Prostate gland (tissue), 2 donors: ENCODE measurements at regions not wholly inside any gene's neighbourhood (a gene's known extent, or its start where the extent isn't known, plus 50 kb on each side); places are given as distances from the start of the nearest gene placed in this dataset.

Experiments
- POLR2A ChIP-seq: fragments of 450-650 bp; IDR thresholded peaks from one replicate; pipeline ENCODE4 v1.6.1; 2016; ENCODE audit warnings: antibody characterized with exemption, mild to moderate bottlenecking
- POLR2AphosphoS5 ChIP-seq: sonication (generic); formaldehyde crosslinking; IDR thresholded peaks from one replicate; pipeline ENCODE4 v1.6.1; 2017; ENCODE audit warnings: antibody characterized with exemption
- TF ChIP-seq, protein P1 (sequence below), 4 experiments: fragments of 200-600 bp in 2 of 4; fragments of 450-650 bp in 2 of 4; sonication (generic) in 2 of 4; IDR thresholded peaks; 1 replicate in 3 of 4; 2 replicates in 1 of 4; pipeline ENCODE4 v1.5.1; 2016 to 2019; ENCODE audit warnings: antibody characterized with exemption in 4 of 4, mild to moderate bottlenecking in 2 of 4, moderate library complexity in 2 of 4

- TF ChIP-seq POLR2A (no peak), POLR2AphosphoS5 (no peak)
- TF ChIP-seq, protein P1, sequence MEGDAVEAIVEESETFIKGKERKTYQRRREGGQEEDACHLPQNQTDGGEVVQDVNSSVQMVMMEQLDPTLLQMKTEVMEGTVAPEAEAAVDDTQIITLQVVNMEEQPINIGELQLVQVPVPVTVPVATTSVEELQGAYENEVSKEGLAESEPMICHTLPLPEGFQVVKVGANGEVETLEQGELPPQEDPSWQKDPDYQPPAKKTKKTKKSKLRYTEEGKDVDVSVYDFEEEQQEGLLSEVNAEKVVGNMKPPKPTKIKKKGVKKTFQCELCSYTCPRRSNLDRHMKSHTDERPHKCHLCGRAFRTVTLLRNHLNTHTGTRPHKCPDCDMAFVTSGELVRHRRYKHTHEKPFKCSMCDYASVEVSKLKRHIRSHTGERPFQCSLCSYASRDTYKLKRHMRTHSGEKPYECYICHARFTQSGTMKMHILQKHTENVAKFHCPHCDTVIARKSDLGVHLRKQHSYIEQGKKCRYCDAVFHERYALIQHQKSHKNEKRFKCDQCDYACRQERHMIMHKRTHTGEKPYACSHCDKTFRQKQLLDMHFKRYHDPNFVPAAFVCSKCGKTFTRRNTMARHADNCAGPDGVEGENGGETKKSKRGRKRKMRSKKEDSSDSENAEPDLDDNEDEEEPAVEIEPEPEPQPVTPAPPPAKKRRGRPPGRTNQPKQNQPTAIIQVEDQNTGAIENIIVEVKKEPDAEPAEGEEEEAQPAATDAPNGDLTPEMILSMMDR (IDR thresholded peaks at IDR 0.05) = no peak
These were observed 225.4 kb upstream of the PHYHIPL start for GRCh38 chr10:58951087-58951486.
